HepG2 (cell line): ENCODE measurements at regions not wholly inside any gene's neighbourhood (a gene's known extent, or its start where the extent isn't known, plus 50 kb on each side); places are given as distances from the start of the nearest gene placed in this dataset.
"Not testable (repeated sequence)": the region's sequence is repeated elsewhere in the genome, so short reads cannot be mapped to it uniquely, and the experiment has no call there.

ENCODE experiments used
- ATAC-seq: fragments of 200-7000 bp; cut with Tn5 transposase; 3 replicates; pipeline ENCODE4 v1.9.1; 2020; ENCODE audit warnings: mild to moderate bottlenecking, moderate library complexity
- BruUV-seq: library from RNA; stranded (reverse); fragments of 400-500 nt; replicated peaks from 2 replicates; lab custom pipeline; 2021; lab: Mats Ljungman, UMichigan
- CTCF ChIA-PET: fragments of 300-600 bp; formaldehyde crosslinking; extraction: SDS; loops from one replicate; lab custom pipeline; 2021; ENCODE audit warnings: low total read pairs, inconsistent platforms, low intra/inter-chr PET ratio; lab: Yijun Ruan, JAX
- POLR2A ChIA-PET: fragments of 350-600 bp; sonication (Branson Sonifier 250); formaldehyde crosslinking; loops from one replicate; lab custom pipeline; 2020; ENCODE audit warnings: antibody characterized with exemption, inconsistent platforms; lab: Yijun Ruan, JAX
- DNase-seq: peaks from one replicate; pipeline ENCODE4 v3.0.0-alpha.2; 2015; ENCODE audit warnings: low spot score
- FAIRE-seq: peaks from 3 replicates; lab custom pipeline; 2011; peaks lifted over from hg19 to GRCh38; lab: Jason Lieb, UNC
- H2AFZ ChIP-seq: one replicate; pipeline ENCODE4 v1.6.1; 2011; ENCODE audit warnings: low read length, inconsistent platforms
- H3K27ac ChIP-seq: fragments of 300-600 bp; 3 replicates; pipeline ENCODE4 v1.8.0; 2011; ENCODE audit warnings: mixed run types, mild to moderate bottlenecking, mixed read lengths, low read length, inconsistent platforms; ENCODE audit not compliant: insufficient read depth; ENCODE audit errors: extremely low read length
- H3K27me3 ChIP-seq, 2 experiments: fragments of 200-600 bp in 1 of 2; 2 replicates in 1 of 2; 3 replicates in 1 of 2; pipeline versions ENCODE4 v1.6.0 to v1.8.0; 2011; ENCODE audit warnings: low read length in 2 of 2, mild to moderate bottlenecking in 2 of 2, moderate library complexity in 2 of 2, inconsistent platforms in 1 of 2; ENCODE audit not compliant: insufficient read depth in 2 of 2, control insufficient read depth in 1 of 2
- H3K36me3 ChIP-seq, 2 experiments: fragments of 200-600 bp in 1 of 2; replicated peaks in 1 of 2; 2 replicates in 1 of 2; 3 replicates in 1 of 2; pipeline versions ENCODE4 v1.5.1 to v1.8.0; 2011; ENCODE audit warnings: low read length in 2 of 2, inconsistent platforms in 1 of 2; ENCODE audit not compliant: insufficient read depth in 2 of 2, control insufficient read depth in 1 of 2
- H3K4me1 ChIP-seq: 2 replicates; pipeline ENCODE4 v1.5.1; 2012; ENCODE audit warnings: low read length, inconsistent platforms; ENCODE audit not compliant: insufficient read depth
- H3K4me2 ChIP-seq: 2 replicates; pipeline ENCODE4 v1.6.0; 2011; ENCODE audit warnings: low read depth, low read length, inconsistent platforms
- H3K4me3 ChIP-seq, 3 experiments: fragments of 200-600 bp in 1 of 3; sonication (generic), shearing (Covaris generic) in 1 of 3; replicated peaks in 1 of 3; 2 replicates each; pipeline ENCODE4 v1.5.1; 2011 to 2016; ENCODE audit warnings: low read length in 3 of 3, inconsistent platforms in 2 of 3, low read depth in 2 of 3, mild to moderate bottlenecking in 2 of 3, control low read depth in 1 of 3, mixed read lengths in 1 of 3; ENCODE audit not compliant: insufficient read depth in 1 of 3
- H3K79me2 ChIP-seq: one replicate; pipeline ENCODE4 v1.6.1; 2011; ENCODE audit warnings: low read length, inconsistent platforms; ENCODE audit not compliant: insufficient read depth
- H3K9ac ChIP-seq: 2 replicates; pipeline ENCODE4 v1.6.0; 2011; ENCODE audit warnings: mild to moderate bottlenecking, low read depth, low read length, inconsistent platforms; ENCODE audit not compliant: insufficient read depth
- H3K9me3 ChIP-seq: 2 replicates; pipeline ENCODE4 v1.5.1; 2012; ENCODE audit warnings: mild to moderate bottlenecking, low read length
- H4K20me1 ChIP-seq: 2 replicates; pipeline ENCODE4 v1.6.0; 2011; ENCODE audit warnings: inconsistent platforms, mild to moderate bottlenecking, low read length, moderate library complexity; ENCODE audit not compliant: insufficient read depth
- WGBS: methylation state at CpG from one replicate; pipeline ENCODE4 v1.1.6; 2017; ENCODE audit warnings: low lambda C conversion rate; 5-methylcytosine and 5-hydroxymethylcytosine counted together
- in situ Hi-C: cut with HindIII; loops from 2 replicates; pipeline ENCODE4 v1.10.0; 2017; ENCODE audit warnings: low pct_unique_long_range_greater_than_20kb; ENCODE audit not compliant: extremely low pct_ligation_motif_present
- intact Hi-C: fragments of 100-400 bp; cut with micrococcal nuclease; formaldehyde crosslinking; loops from one replicate; pipeline ENCODE4 v1.10.0; 2022; ENCODE audit not compliant: unreplicated experiment
- small RNA-seq, 3 experiments: library from RNA; depleted of rRNA; stranded (forward); fragments of <200 nt; gene quantifications; one replicate each; pipeline ENCODE3, GENCODE V24; 2012; ENCODE audit warnings: low read depth in 2 of 3, low replicate concordance in 1 of 3; ENCODE audit not compliant: insufficient read length in 3 of 3, insufficient read depth in 2 of 3

DNA sequence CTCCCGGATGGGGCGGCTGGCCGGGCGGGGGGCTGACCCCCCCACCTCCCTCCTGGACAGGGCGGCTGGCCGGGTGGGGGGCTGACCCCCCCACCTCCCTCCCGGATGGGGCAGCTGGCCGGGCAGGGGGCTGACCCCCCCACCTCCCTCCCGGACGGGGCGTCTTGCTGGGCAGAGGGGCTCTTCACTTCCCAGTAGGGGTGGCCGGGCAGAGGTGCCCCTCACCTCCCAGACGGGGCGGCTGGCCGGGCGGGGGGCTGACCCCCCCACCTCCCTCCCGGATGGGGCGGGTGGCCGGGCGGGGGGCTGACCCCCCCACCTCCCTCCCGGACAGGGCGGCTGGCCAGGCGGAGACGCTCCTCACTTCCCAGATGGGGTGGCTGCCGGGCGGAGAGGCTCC, 55.7 kb upstream of the ACBD5 start:
- CTCF ChIA-PET, FAIRE-seq, H3K36me3 ChIP-seq, H2AFZ ChIP-seq, intact Hi-C loops, H3K9me3 ChIP-seq, H3K4me3 ChIP-seq, H3K27ac ChIP-seq, H3K4me1 ChIP-seq, ATAC-seq, DNase-seq, in situ Hi-C loops, H3K9ac ChIP-seq, H4K20me1 ChIP-seq, H3K4me2 ChIP-seq, H3K27me3 ChIP-seq, H3K79me2 ChIP-seq, POLR2A ChIA-PET, BruUV-seq: not testable (repeated sequence)
- WGBS: no CpG with 5 or more reads among the region's 26 CpGs

DNA sequence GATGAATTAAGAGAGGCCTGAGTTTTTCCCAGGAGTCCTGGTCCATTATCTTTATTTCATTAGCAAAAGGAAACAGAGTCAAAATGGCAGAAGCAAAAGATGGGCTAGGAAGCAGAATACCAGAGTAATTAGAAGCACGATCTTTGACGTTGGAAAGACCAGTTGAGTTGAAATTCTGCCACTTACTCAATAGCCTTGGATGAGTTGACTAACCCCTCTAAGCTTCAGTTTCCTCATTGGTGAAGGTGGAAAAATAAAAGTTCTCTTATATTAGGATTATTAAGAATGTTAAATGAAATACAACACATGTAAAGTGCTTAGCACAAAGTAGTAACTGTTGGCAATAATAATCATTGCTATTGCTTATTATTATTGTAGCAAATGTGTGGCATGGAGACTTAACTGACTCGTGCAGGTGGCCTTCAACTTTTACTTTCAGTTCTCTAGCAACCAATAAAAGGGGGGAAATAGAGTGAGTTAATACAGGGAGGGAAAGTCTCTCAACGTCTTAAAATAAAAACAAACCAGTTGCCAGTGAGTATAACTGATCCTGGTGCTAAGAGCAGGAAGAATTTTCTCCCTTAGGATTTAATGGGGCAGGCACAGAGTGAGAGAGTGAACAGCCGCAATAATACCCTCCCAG, 50.8 kb upstream of the ACBD5 start:
- Histone ChIP-seq H3K4me3 (peak overlapping the region in 1 of 3 experiments; percentile 37; a peak in 2 of 6 replicates), H2AFZ (peak overlapping the region; percentile 15), H3K4me2 (peak overlapping the region; percentile 49)
- in situ Hi-C loops, POLR2A ChIA-PET, H3K9me3 ChIP-seq, ATAC-seq, H3K27ac ChIP-seq, H3K27me3 ChIP-seq, H3K79me2 ChIP-seq, DNase-seq, H3K36me3 ChIP-seq, H4K20me1 ChIP-seq, H3K9ac ChIP-seq, CTCF ChIA-PET, FAIRE-seq, BruUV-seq, intact Hi-C loops, H3K4me1 ChIP-seq: not testable (repeated sequence)
- 17% methylated on average over 5 of the region's 5 CpGs for WGBS

Small RNAs in the stretch of these regions (small RNA-seq; reads per million reads assigned to genes)
- 0 reads per million in 3 experiments for gene RNU6-452P
- 0 reads per million in 3 experiments for gene RNU6-666P
- gene TRIAP1P1: 0 reads per million in 3 experiments
